IMR-90 (cell line): ENCODE measurements at regions not wholly inside any gene's neighbourhood (a gene's known extent, or its start where the extent isn't known, plus 50 kb on each side); places are given as distances from the start of the nearest gene placed in this dataset.

ENCODE experiments used
- CEBPB ChIP-seq: IDR thresholded peaks from 2 replicates; pipeline ENCODE4 v1.6.1; 2012; ENCODE audit warnings: low read depth, low read length, improper control_type of control experiment
- MAZ ChIP-seq: IDR thresholded peaks from 2 replicates; pipeline ENCODE4 v1.6.1; 2012; ENCODE audit warnings: low read depth, mild to moderate bottlenecking, low read length, improper control_type of control experiment, moderate library complexity, borderline replicate concordance
- MXI1 ChIP-seq: IDR thresholded peaks from 2 replicates; pipeline ENCODE4 v1.6.1; 2012; ENCODE audit warnings: low read depth, mild to moderate bottlenecking, low read length, moderate library complexity, borderline replicate concordance
- POLR2A ChIP-seq: IDR thresholded peaks from 2 replicates; pipeline ENCODE4 v1.6.1; 2012; ENCODE audit warnings: mild to moderate bottlenecking, low read depth, low read length
- RAD21 ChIP-seq: IDR thresholded peaks from 2 replicates; pipeline ENCODE4 v1.6.1; 2012; ENCODE audit warnings: low read length, improper control_type of control experiment
- SMC3 ChIP-seq: fragments of 150-350 bp; IDR thresholded peaks from 2 replicates; pipeline ENCODE4 v1.6.1; 2016; ENCODE audit warnings: low read depth, mild to moderate bottlenecking, antibody characterized with exemption, low read length, moderate library complexity
- TF ChIP-seq, protein P1 (sequence below): conservative IDR thresholded peaks from 2 replicates; pipeline ENCODE4 v1.5.1; 2012; ENCODE audit warnings: mild to moderate bottlenecking, low read depth, low read length, improper control_type of control experiment
- TF ChIP-seq, protein P2 (sequence below): fragments of 150-350 bp; IDR thresholded peaks from 2 replicates; pipeline ENCODE4 v1.6.1; 2017; ENCODE audit warnings: mild to moderate bottlenecking, antibody characterized with exemption, low read length, low read depth

- TF ChIP-seq, protein P1, sequence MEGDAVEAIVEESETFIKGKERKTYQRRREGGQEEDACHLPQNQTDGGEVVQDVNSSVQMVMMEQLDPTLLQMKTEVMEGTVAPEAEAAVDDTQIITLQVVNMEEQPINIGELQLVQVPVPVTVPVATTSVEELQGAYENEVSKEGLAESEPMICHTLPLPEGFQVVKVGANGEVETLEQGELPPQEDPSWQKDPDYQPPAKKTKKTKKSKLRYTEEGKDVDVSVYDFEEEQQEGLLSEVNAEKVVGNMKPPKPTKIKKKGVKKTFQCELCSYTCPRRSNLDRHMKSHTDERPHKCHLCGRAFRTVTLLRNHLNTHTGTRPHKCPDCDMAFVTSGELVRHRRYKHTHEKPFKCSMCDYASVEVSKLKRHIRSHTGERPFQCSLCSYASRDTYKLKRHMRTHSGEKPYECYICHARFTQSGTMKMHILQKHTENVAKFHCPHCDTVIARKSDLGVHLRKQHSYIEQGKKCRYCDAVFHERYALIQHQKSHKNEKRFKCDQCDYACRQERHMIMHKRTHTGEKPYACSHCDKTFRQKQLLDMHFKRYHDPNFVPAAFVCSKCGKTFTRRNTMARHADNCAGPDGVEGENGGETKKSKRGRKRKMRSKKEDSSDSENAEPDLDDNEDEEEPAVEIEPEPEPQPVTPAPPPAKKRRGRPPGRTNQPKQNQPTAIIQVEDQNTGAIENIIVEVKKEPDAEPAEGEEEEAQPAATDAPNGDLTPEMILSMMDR = no peak
- TF ChIP-seq, protein P2, sequence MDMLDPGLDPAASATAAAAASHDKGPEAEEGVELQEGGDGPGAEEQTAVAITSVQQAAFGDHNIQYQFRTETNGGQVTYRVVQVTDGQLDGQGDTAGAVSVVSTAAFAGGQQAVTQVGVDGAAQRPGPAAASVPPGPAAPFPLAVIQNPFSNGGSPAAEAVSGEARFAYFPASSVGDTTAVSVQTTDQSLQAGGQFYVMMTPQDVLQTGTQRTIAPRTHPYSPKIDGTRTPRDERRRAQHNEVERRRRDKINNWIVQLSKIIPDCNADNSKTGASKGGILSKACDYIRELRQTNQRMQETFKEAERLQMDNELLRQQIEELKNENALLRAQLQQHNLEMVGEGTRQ = no peak
- TF ChIP-seq SMC3 = no peak
- no peak for TF ChIP-seq POLR2A
- TF ChIP-seq CEBPB = no peak
- TF ChIP-seq MAZ = no peak
- no peak for TF ChIP-seq MXI1
- no peak for TF ChIP-seq RAD21
Measured at GRCh38 chr1:78415165-78415564, 75.6 kb upstream of the PTGFR start.
